Right lobe of liver (tissue), 4 donors: ENCODE measurements at regions not wholly inside any gene's neighbourhood (a gene's known extent, or its start where the extent isn't known, plus 50 kb on each side); places are given as distances from the start of the nearest gene placed in this dataset.

Experiments
- POLR2A ChIP-seq: fragments of 450-650 bp; IDR thresholded peaks from one replicate; pipeline ENCODE4 v1.6.1; 2017; ENCODE audit warnings: antibody characterized with exemption, mild to moderate bottlenecking
- TF ChIP-seq, protein P1 (sequence below), 4 donors: fragments of 200-600 bp in 3 of 4; fragments of 450-650 bp in 1 of 4; IDR thresholded peaks; one replicate each; pipeline versions ENCODE4 v1.5.1 to v1.8.0; 2016 to 2022; ENCODE audit warnings: antibody characterized with exemption in 4 of 4, mild to moderate bottlenecking in 2 of 4
- donor health status: DM: no; HTN: no; CAD: no.
- donor health status: DM: no; HTN: no; CAD: no.
- donor health status: DM: no; HTN: yes; CAD: no.

GRCh38 chr2:219719521-219719920 lies 92.1 kb downstream of the SLC4A3 start:
- TF ChIP-seq POLR2A, result no peak
- TF ChIP-seq, protein P1, sequence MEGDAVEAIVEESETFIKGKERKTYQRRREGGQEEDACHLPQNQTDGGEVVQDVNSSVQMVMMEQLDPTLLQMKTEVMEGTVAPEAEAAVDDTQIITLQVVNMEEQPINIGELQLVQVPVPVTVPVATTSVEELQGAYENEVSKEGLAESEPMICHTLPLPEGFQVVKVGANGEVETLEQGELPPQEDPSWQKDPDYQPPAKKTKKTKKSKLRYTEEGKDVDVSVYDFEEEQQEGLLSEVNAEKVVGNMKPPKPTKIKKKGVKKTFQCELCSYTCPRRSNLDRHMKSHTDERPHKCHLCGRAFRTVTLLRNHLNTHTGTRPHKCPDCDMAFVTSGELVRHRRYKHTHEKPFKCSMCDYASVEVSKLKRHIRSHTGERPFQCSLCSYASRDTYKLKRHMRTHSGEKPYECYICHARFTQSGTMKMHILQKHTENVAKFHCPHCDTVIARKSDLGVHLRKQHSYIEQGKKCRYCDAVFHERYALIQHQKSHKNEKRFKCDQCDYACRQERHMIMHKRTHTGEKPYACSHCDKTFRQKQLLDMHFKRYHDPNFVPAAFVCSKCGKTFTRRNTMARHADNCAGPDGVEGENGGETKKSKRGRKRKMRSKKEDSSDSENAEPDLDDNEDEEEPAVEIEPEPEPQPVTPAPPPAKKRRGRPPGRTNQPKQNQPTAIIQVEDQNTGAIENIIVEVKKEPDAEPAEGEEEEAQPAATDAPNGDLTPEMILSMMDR (IDR thresholded peaks at IDR 0.05), result no peak
